GM15510 (cell line): ENCODE measurements at regions not wholly inside any gene's neighbourhood (a gene's known extent, or its start where the extent isn't known, plus 50 kb on each side); places are given as distances from the start of the nearest gene placed in this dataset.

ENCODE experiments used
- POLR2A ChIP-seq: IDR thresholded peaks from 3 replicates; pipeline ENCODE4 v1.6.1; 2011; ENCODE audit warnings: borderline replicate concordance; ENCODE audit not compliant: insufficient read length; ENCODE audit errors: extremely low read depth

GRCh38 chr11:19419808-19420207 lies 179.1 kb upstream of the E2F8 start:
- TF ChIP-seq POLR2A = no peak

GRCh38 chr11:19419021-19419750 lies 178.4 kb upstream of the E2F8 start:
- no peak for TF ChIP-seq POLR2A

- TF ChIP-seq POLR2A = no peak
Observed at GRCh38 chr11:19418221-19418620, 177.5 kb upstream of the E2F8 start.

GRCh38 chr11:19410032-19410431 lies 169.3 kb upstream of the E2F8 start:
- TF ChIP-seq POLR2A = no peak

GRCh38 chr11:19409307-19409706 lies 168.6 kb upstream of the E2F8 start:
- TF ChIP-seq POLR2A = no peak

- TF ChIP-seq POLR2A = no peak
Observed at GRCh38 chr11:19407677-19408270, 167.0 kb upstream of the E2F8 start.

GRCh38 chr11:19405966-19406365 lies 165.2 kb upstream of the E2F8 start:
- no peak for TF ChIP-seq POLR2A

- TF ChIP-seq POLR2A = no peak
Observed at GRCh38 chr11:19404787-19405186, 164.0 kb upstream of the E2F8 start.

GRCh38 chr11:19403196-19403895 lies 162.6 kb upstream of the E2F8 start:
- no peak for TF ChIP-seq POLR2A

GRCh38 chr11:19400296-19400695 lies 159.6 kb upstream of the E2F8 start:
- no peak for TF ChIP-seq POLR2A

- TF ChIP-seq POLR2A = no peak
Observed at GRCh38 chr11:19398772-19399527, 158.2 kb upstream of the E2F8 start.

- no peak for TF ChIP-seq POLR2A
Observed at GRCh38 chr11:19398273-19398672, 157.5 kb upstream of the E2F8 start.

GRCh38 chr11:19395050-19395449 lies 154.3 kb upstream of the E2F8 start:
- TF ChIP-seq POLR2A = no peak

- TF ChIP-seq POLR2A = no peak
Observed at GRCh38 chr11:19394525-19395016, 153.8 kb upstream of the E2F8 start.

- no peak for TF ChIP-seq POLR2A
Observed at GRCh38 chr11:19393941-19394340, 153.2 kb upstream of the E2F8 start.
